Smooth muscle cell (in vitro differentiated cells): ENCODE measurements at regions not wholly inside any gene's neighbourhood (a gene's known extent, or its start where the extent isn't known, plus 50 kb on each side); places are given as distances from the start of the nearest gene placed in this dataset.
"Not testable (repeated sequence)": the region's sequence is repeated elsewhere in the genome, so short reads cannot be mapped to it uniquely, and the experiment has no call there.

Source experiments
- DNase-seq: peaks from one replicate; lab custom pipeline; 2025; ENCODE audit not compliant: unreplicated experiment; lab: John Stamatoyannopoulos, UW
- H2AFZ ChIP-seq: fragments of 200-600 bp; sonication (generic); 2 replicates; pipeline ENCODE4 v1.6.0; 2016; ENCODE audit warnings: antibody characterized with exemption, low read depth, mild to moderate bottlenecking
- H3F3A ChIP-seq: fragments of 200-600 bp; sonication (generic); 2 replicates; pipeline ENCODE4 v1.6.0; 2017; ENCODE audit warnings: antibody characterized with exemption, low read depth
- H3K27ac ChIP-seq: fragments of 200-600 bp; sonication (generic); 2 replicates; pipeline ENCODE4 v1.5.1; 2016; ENCODE audit warnings: low read depth, mild to moderate bottlenecking
- H3K27me3 ChIP-seq: fragments of 200-600 bp; sonication (generic); 2 replicates; pipeline ENCODE4 v1.6.1; 2016; ENCODE audit warnings: low read depth, mild to moderate bottlenecking
- H3K36me3 ChIP-seq: fragments of 200-600 bp; sonication (generic); 2 replicates; pipeline ENCODE4 v1.5.1; 2016; ENCODE audit warnings: low read depth
- H3K4me1 ChIP-seq: fragments of 200-600 bp; sonication (generic); 2 replicates; pipeline ENCODE4 v1.5.1; 2016; ENCODE audit warnings: low read depth
- H3K4me2 ChIP-seq: fragments of 200-600 bp; sonication (generic); 2 replicates; pipeline ENCODE4 v1.6.0; 2016; ENCODE audit warnings: mild to moderate bottlenecking
- H3K4me3 ChIP-seq: fragments of 200-600 bp; sonication (generic); 2 replicates; pipeline ENCODE4 v1.5.1; 2016; ENCODE audit warnings: mild to moderate bottlenecking
- H3K79me2 ChIP-seq: fragments of 200-600 bp; sonication (generic); 2 replicates; pipeline ENCODE4 v1.6.0; 2016; ENCODE audit warnings: low read depth, mild to moderate bottlenecking
- H3K9ac ChIP-seq: fragments of 200-600 bp; sonication (generic); 2 replicates; pipeline ENCODE4 v1.6.0; 2016; ENCODE audit warnings: low read depth
- H3K9me3 ChIP-seq: fragments of 200-600 bp; sonication (generic); replicated peaks from 2 replicates; pipeline ENCODE4 v1.5.1; 2016; ENCODE audit warnings: low read depth
- H4K20me1 ChIP-seq: fragments of 200-600 bp; sonication (generic); 2 replicates; pipeline ENCODE4 v1.6.0; 2016; ENCODE audit warnings: low read depth
- CTCF ChIP-seq: fragments of 200-600 bp; sonication (generic); IDR thresholded peaks from 2 replicates; pipeline ENCODE4 v1.5.1; 2017; ENCODE audit warnings: borderline replicate concordance, mild to moderate bottlenecking, antibody characterized with exemption; ENCODE audit not compliant: insufficient read depth, poor library complexity, severe bottlenecking
- WGBS: methylation state at CpG from one replicate; pipeline ENCODE4 v1.1.7; 2016; ENCODE audit warnings: low lambda C conversion rate; 5-methylcytosine and 5-hydroxymethylcytosine counted together

GRCh38 chr5:42090162-42090561 lies 165.1 kb downstream of the FBXO4 start:
- Histone ChIP-seq H3K9ac (no peak overlapping the region), H3K27ac (no peak overlapping the region), H3K9me3 (no peaks in the 10 kb centered on the region), H2AFZ (no peak overlapping the region), H4K20me1 (no peaks in the 10 kb centered on the region), H3K36me3 (no peaks in the 10 kb centered on the region), H3F3A (no peaks in the 10 kb centered on the region), H3K79me2 (no peaks in the 10 kb centered on the region), H3K27me3 (no peaks in the 10 kb centered on the region), H3K4me1 (no peaks in the 10 kb centered on the region), H3K4me2 (no peak overlapping the region), H3K4me3 (no peak overlapping the region)
- no peak for TF ChIP-seq CTCF
- no peak for DNase-seq

- H3K36me3 ChIP-seq, H3K4me3 ChIP-seq, H4K20me1 ChIP-seq, H3K27ac ChIP-seq, H3K9ac ChIP-seq, H3K4me1 ChIP-seq, H3K9me3 ChIP-seq, H3K27me3 ChIP-seq, H3F3A ChIP-seq, H2AFZ ChIP-seq, H3K4me2 ChIP-seq, DNase-seq, H3K79me2 ChIP-seq: not testable (repeated sequence)
- WGBS, result 82% methylated on average over 5 of the region's 5 CpGs
Measured at GRCh38 chr5:42099846-42100245, 174.8 kb downstream of the FBXO4 start.

GRCh38 chr5:42108468-42108867 lies 183.4 kb downstream of the FBXO4 start:
- Histone ChIP-seq H2AFZ (no peak overlapping the region), H3K4me2 (no peak overlapping the region), H3K4me1 (no peaks in the 10 kb centered on the region), H3K79me2 (no peaks in the 10 kb centered on the region), H3K9me3 (no peaks in the 10 kb centered on the region), H3K9ac (no peak overlapping the region), H3K4me3 (no peak overlapping the region), H3K27ac (no peak overlapping the region), H3F3A (no peaks in the 10 kb centered on the region), H3K27me3 (no peaks in the 10 kb centered on the region), H3K36me3 (no peaks in the 10 kb centered on the region), H4K20me1 (no peaks in the 10 kb centered on the region)
- DNase-seq, result no peak
- no peak for TF ChIP-seq CTCF

- TF ChIP-seq CTCF, result no peak
- no peak overlapping the region for H3K4me3 ChIP-seq
- 72% methylated on average over 3 of the region's 3 CpGs for WGBS
- no peaks in the 10 kb centered on the region for H3F3A ChIP-seq
- H3K4me2 ChIP-seq, result no peak overlapping the region
- no peak overlapping the region for H3K9ac ChIP-seq
- H3K9me3 ChIP-seq, result no peaks in the 10 kb centered on the region
- H2AFZ ChIP-seq, result no peak overlapping the region
- H3K36me3 ChIP-seq, result no peaks in the 10 kb centered on the region
- no peaks in the 10 kb centered on the region for H4K20me1 ChIP-seq
- no peak overlapping the region for H3K27ac ChIP-seq
- no peaks in the 10 kb centered on the region for H3K79me2 ChIP-seq
- no peak for DNase-seq
- no peaks in the 10 kb centered on the region for H3K27me3 ChIP-seq
- H3K4me1 ChIP-seq, result no peaks in the 10 kb centered on the region
Measured at GRCh38 chr5:42109006-42109572, 184.0 kb downstream of the FBXO4 start.

DNA sequence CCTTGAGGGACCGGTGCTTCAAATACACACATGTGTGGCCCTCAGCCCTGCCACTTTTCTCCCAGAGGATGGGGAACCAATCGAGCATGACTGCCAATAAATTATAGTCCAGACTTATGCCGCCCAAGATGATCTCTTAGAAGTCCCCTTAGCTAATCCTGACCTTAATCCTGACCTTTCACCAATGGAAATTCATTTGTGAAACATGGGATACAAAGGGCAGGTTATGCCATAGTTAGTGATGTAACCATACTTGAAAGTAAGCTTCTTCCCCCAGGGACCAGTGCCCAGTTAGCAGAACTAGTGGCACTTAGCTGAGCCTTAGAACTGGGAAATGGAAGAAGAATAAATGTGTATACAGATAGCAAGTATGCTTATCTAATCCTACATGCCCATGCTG lies 190.6 kb downstream of the FBXO4 start:
- H3K4me1 ChIP-seq, H3K9ac ChIP-seq, H2AFZ ChIP-seq, DNase-seq, H3K79me2 ChIP-seq, H3K27ac ChIP-seq, H4K20me1 ChIP-seq, H3K36me3 ChIP-seq, H3K9me3 ChIP-seq, H3K27me3 ChIP-seq, H3K4me2 ChIP-seq, H3K4me3 ChIP-seq, H3F3A ChIP-seq: not testable (repeated sequence)
- whole genome bisulfite sequencing, result 83% methylated on average over 3 of the region's 3 CpGs
